ENCODE measurements at regions not wholly inside any gene's neighbourhood (a gene's known extent, or its start where the extent isn't known, plus 50 kb on each side); places are given as distances from the start of the nearest gene placed in this dataset.

DNA sequence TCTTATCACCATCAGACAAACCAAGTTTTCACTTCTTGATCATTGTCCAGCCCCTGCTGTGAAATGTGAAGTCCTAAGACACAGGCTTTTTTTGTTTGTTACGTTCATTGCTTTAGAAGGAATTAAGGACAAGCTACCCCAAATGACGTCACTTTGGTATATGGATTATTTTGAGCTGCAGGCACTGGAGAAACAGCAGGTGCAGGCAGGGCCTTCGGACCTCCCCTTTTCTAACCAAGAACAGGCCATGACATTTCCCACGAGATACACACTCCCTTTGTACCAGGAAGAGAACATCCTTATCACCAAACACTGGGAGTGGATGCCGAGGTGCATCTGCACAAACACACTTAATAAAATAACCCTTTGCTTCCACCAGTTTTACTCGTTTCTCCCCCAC lies 418.0 kb upstream of the SULF2 start:
- DNase-seq (ENCODE audit: low spot score), result no peak
- no peak for TF ChIP-seq TEAD1 (CRISPR knock-in tag; IDR thresholded peaks at IDR 0.05)
- no peak for TF ChIP-seq NFYB (CRISPR knock-in tag; conservative IDR thresholded peaks at IDR 0.05; ENCODE audit: low read depth)
- TF ChIP-seq, protein P1, sequence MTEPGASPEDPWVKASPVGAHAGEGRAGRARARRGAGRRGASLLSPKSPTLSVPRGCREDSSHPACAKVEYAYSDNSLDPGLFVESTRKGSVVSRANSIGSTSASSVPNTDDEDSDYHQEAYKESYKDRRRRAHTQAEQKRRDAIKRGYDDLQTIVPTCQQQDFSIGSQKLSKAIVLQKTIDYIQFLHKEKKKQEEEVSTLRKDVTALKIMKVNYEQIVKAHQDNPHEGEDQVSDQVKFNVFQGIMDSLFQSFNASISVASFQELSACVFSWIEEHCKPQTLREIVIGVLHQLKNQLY (CRISPR knock-in tag; IDR thresholded peaks at IDR 0.05), result no peak
- TF ChIP-seq HMGA2 (CRISPR knock-in tag; IDR thresholded peaks at IDR 0.05), result no peak
- TF ChIP-seq, protein P2, sequence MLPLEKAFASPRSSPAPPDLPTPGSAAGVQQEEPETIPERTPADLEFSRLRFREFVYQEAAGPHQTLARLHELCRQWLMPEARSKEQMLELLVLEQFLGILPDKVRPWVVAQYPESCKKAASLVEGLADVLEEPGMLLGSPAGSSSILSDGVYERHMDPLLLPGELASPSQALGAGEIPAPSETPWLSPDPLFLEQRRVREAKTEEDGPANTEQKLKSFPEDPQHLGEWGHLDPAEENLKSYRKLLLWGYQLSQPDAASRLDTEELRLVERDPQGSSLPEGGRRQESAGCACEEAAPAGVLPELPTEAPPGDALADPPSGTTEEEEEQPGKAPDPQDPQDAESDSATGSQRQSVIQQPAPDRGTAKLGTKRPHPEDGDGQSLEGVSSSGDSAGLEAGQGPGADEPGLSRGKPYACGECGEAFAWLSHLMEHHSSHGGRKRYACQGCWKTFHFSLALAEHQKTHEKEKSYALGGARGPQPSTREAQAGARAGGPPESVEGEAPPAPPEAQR (CRISPR knock-in tag; IDR thresholded peaks at IDR 0.05), result no peak
- TF ChIP-seq, protein P3, sequence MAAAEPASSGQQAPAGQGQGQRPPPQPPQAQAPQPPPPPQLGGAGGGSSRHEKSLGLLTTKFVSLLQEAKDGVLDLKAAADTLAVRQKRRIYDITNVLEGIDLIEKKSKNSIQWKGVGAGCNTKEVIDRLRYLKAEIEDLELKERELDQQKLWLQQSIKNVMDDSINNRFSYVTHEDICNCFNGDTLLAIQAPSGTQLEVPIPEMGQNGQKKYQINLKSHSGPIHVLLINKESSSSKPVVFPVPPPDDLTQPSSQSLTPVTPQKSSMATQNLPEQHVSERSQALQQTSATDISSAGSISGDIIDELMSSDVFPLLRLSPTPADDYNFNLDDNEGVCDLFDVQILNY (CRISPR knock-in tag; IDR thresholded peaks at IDR 0.05), result no peak
- TF ChIP-seq ZNF671 (CRISPR knock-in tag; IDR thresholded peaks at IDR 0.05), result no peak
- TF ChIP-seq, protein P4, sequence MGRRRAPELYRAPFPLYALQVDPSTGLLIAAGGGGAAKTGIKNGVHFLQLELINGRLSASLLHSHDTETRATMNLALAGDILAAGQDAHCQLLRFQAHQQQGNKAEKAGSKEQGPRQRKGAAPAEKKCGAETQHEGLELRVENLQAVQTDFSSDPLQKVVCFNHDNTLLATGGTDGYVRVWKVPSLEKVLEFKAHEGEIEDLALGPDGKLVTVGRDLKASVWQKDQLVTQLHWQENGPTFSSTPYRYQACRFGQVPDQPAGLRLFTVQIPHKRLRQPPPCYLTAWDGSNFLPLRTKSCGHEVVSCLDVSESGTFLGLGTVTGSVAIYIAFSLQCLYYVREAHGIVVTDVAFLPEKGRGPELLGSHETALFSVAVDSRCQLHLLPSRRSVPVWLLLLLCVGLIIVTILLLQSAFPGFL (CRISPR knock-in tag; IDR thresholded peaks at IDR 0.05; ENCODE audit: borderline replicate concordance), result no peak
- TF ChIP-seq EMX1 (CRISPR knock-in tag; IDR thresholded peaks at IDR 0.05), result no peak
- TF ChIP-seq, protein P5, sequence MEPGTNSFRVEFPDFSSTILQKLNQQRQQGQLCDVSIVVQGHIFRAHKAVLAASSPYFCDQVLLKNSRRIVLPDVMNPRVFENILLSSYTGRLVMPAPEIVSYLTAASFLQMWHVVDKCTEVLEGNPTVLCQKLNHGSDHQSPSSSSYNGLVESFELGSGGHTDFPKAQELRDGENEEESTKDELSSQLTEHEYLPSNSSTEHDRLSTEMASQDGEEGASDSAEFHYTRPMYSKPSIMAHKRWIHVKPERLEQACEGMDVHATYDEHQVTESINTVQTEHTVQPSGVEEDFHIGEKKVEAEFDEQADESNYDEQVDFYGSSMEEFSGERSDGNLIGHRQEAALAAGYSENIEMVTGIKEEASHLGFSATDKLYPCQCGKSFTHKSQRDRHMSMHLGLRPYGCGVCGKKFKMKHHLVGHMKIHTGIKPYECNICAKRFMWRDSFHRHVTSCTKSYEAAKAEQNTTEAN (CRISPR knock-in tag; IDR thresholded peaks at IDR 0.05), result no peak
- TF ChIP-seq, protein P6, sequence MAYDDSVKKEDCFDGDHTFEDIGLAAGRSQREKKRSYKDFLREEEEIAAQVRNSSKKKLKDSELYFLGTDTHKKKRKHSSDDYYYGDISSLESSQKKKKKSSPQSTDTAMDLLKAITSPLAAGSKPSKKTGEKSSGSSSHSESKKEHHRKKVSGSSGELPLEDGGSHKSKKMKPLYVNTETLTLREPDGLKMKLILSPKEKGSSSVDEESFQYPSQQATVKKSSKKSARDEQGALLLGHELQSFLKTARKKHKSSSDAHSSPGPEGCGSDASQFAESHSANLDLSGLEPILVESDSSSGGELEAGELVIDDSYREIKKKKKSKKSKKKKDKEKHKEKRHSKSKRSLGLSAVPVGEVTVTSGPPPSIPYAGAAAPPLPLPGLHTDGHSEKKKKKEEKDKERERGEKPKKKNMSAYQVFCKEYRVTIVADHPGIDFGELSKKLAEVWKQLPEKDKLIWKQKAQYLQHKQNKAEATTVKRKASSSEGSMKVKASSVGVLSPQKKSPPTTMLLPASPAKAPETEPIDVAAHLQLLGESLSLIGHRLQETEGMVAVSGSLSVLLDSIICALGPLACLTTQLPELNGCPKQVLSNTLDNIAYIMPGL (CRISPR knock-in tag; IDR thresholded peaks at IDR 0.05), result no peak
- TF ChIP-seq CBFB (CRISPR knock-in tag; IDR thresholded peaks at IDR 0.05; ENCODE audit: low read depth), result no peak
- TF ChIP-seq ZNF219 (CRISPR knock-in tag; IDR thresholded peaks at IDR 0.05; ENCODE audit: borderline replicate concordance), result no peak
- no peaks in the 10 kb centered on the region for H3K27me3 Mint-ChIP-seq (ENCODE audit: low read depth)
- CTCF ChIA-PET, result no interaction called here
- H3K9me3 Mint-ChIP-seq, result no peaks in the 10 kb centered on the region
- POLR2A ChIA-PET, result no interaction called here
- no peaks in the 10 kb centered on the region for H3K36me3 Mint-ChIP-seq
- H3K4me3 Mint-ChIP-seq, result no peak overlapping the region
- no peak overlapping the region for H3K27ac Mint-ChIP-seq
- ATAC-seq, result no peak
- no peaks in the 10 kb centered on the region for H3K4me1 Mint-ChIP-seq

DNA sequence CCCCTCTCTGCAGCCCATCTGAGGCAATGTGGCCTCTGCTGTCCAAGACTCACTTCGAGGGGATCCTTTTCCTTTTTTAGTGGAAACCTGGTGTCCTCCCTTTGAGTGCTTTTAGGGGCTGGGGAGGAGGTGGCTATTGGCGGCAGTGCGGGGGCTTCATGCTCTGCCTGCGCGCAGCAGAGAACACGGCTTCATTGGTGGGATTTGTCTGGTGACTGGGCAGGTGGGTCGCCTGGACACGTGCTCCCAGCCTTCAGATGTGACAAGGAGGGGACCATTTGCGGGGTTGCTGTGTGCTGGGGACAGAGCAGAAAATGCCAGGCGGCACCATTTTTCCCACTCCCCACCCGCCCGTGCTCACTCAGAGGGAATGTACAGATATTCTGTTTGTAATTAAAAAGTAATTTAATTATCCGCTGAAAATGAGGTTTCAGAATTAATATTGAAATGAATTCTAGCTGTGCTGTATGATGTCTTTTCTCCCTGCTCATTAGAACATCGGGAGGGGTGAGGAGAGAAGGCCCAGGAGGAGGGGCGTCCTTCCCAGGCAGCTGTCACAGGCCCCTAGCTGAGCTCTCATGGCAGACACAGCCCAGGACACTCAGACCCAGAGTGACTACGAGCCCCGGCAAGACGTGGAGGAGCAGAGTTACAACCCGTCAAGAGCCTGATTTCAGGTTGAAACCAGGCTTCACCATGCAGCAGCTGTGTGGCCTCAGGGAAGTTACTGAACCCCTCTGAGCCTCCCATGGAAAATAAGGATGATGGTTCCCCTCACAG lies 417.2 kb upstream of the SULF2 start:
- no peak overlapping the region for H3K27ac Mint-ChIP-seq
- CTCF ChIA-PET, result no interaction called here
- H3K4me3 Mint-ChIP-seq, result no peak overlapping the region
- TF ChIP-seq TEAD4 (CRISPR knock-in tag; IDR thresholded peaks at IDR 0.05), result no peak
- no peak for TF ChIP-seq ZBTB21 (CRISPR knock-in tag; IDR thresholded peaks at IDR 0.05; ENCODE audit: borderline replicate concordance)
- no peak for TF ChIP-seq FOXJ3 (CRISPR knock-in tag; IDR thresholded peaks at IDR 0.05; ENCODE audit: borderline replicate concordance)
- TF ChIP-seq RORB (CRISPR knock-in tag; IDR thresholded peaks at IDR 0.05), result no peak
- TF ChIP-seq, protein P7, sequence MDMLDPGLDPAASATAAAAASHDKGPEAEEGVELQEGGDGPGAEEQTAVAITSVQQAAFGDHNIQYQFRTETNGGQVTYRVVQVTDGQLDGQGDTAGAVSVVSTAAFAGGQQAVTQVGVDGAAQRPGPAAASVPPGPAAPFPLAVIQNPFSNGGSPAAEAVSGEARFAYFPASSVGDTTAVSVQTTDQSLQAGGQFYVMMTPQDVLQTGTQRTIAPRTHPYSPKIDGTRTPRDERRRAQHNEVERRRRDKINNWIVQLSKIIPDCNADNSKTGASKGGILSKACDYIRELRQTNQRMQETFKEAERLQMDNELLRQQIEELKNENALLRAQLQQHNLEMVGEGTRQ (CRISPR knock-in tag; IDR thresholded peaks at IDR 0.05), result no peak
- TF ChIP-seq ZNF317 (CRISPR knock-in tag; IDR thresholded peaks at IDR 0.05; ENCODE audit: borderline replicate concordance, low read depth), result no peak
- TF ChIP-seq, protein P8, sequence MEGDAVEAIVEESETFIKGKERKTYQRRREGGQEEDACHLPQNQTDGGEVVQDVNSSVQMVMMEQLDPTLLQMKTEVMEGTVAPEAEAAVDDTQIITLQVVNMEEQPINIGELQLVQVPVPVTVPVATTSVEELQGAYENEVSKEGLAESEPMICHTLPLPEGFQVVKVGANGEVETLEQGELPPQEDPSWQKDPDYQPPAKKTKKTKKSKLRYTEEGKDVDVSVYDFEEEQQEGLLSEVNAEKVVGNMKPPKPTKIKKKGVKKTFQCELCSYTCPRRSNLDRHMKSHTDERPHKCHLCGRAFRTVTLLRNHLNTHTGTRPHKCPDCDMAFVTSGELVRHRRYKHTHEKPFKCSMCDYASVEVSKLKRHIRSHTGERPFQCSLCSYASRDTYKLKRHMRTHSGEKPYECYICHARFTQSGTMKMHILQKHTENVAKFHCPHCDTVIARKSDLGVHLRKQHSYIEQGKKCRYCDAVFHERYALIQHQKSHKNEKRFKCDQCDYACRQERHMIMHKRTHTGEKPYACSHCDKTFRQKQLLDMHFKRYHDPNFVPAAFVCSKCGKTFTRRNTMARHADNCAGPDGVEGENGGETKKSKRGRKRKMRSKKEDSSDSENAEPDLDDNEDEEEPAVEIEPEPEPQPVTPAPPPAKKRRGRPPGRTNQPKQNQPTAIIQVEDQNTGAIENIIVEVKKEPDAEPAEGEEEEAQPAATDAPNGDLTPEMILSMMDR (IDR thresholded peaks at IDR 0.05), result no peak
- TF ChIP-seq, protein P4 (CRISPR knock-in tag; IDR thresholded peaks at IDR 0.05; ENCODE audit: borderline replicate concordance), result no peak
- no peak for TF ChIP-seq NR3C1 (CRISPR knock-in tag; conservative IDR thresholded peaks at IDR 0.05; ENCODE audit: low read depth)

More for the DNA sequence above, 417.2 kb upstream of the SULF2 start:
- DNase-seq (ENCODE audit: low spot score) (no peak), ATAC-seq (no peak)
- H3K4me1 Mint-ChIP-seq, result no peaks in the 10 kb centered on the region
- POLR2A ChIA-PET, result no interaction called here
- no peaks in the 10 kb centered on the region for H3K9me3 Mint-ChIP-seq
- H3K36me3 Mint-ChIP-seq, result no peaks in the 10 kb centered on the region
- no peaks in the 10 kb centered on the region for H3K27me3 Mint-ChIP-seq (ENCODE audit: low read depth)
